ENCODE measurements at regions not wholly inside any gene's neighbourhood (a gene's known extent, or its start where the extent isn't known, plus 50 kb on each side); places are given as distances from the start of the nearest gene placed in this dataset.

DNA sequence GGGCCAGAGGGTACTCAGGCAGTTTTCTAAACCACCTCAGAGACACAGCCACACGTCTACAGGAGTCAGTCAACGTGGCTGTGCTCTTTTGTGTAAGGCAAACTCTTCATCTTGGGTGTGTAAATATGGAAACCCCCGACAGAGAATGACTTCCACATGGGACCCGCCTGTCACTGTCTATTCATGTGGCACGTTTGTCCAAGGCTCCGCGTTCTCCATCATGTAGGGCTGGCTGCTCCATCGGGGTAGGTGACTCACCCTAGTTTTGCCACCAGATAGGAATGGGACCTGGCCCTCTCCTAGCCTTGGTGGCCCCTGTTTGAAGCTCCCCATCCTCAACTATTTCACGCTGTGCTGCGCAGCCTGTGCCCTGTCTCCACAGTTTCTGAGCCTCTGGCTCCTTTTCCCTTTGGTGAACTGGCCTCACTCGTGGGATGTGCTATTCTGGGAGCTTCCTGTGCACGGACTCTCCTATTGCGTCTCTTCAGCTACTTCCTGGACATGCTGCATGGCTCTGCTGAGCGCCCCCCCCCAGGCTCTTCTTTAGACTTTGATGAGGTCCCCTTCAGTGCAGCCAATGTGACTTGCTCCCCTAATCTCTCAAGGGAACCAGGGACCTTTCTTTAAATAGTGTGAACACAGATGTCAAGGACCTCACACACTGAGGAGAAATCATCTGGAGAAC is 143.2 kb upstream of the PDE10A start:
- no peak overlapping the region for H3K27ac ChIP-seq (ENCODE audit: low read depth)
- H3K4me1 ChIP-seq (ENCODE audit: insufficient read depth), result no peaks in the 10 kb centered on the region; the same call in 1 of the 2 replicates
- no peaks in the 10 kb centered on the region for H4K20me1 ChIP-seq (replicated peaks; ENCODE audit: insufficient read depth)
- H2AFZ ChIP-seq, result no peak overlapping the region
- ATAC-seq (no peak), DNase-seq (ENCODE audit: low spot score) (no peak)
- H3K4me3 ChIP-seq, result no peak overlapping the region
- H3K36me3 ChIP-seq (ENCODE audit: insufficient read depth), result no peaks in the 10 kb centered on the region
- H3K79me2 ChIP-seq (replicated peaks; ENCODE audit: insufficient read depth), result no peaks in the 10 kb centered on the region
- H3F3A ChIP-seq (replicated peaks; ENCODE audit: low read depth), result no peaks in the 10 kb centered on the region
- Mint-ChIP-seq H3K36me3 (ENCODE audit: low read depth) (peaks cover 5% of the 10 kb centered on the region; the same call in 1 of the 3 replicates), H3K9me3 (peaks cover 9% of the 10 kb centered on the region; the same call in 2 of the 3 replicates), H3K4me1 (peaks cover 3% of the 10 kb centered on the region), H3K27me3 (ENCODE audit: insufficient read depth, low read depth, poor library complexity) (peaks cover 30% of the 10 kb centered on the region), H3K4me3 (peak overlapping the region; percentile 37; the same call in 1 of the 3 replicates), H3K27ac (no peak overlapping the region)
- H3K9me2 ChIP-seq (ENCODE audit: insufficient read depth), result no peaks in the 10 kb centered on the region
- no peak for TF ChIP-seq CREB1 (CRISPR knock-in tag; IDR thresholded peaks at IDR 0.05; ENCODE audit: low read depth)
- TF ChIP-seq STAT1 (IDR thresholded peaks at IDR 0.05; ENCODE audit: unreplicated experiment), result no peak
- no peak for TF ChIP-seq EZH2phosphoT487 (IDR thresholded peaks at IDR 0.05; ENCODE audit: unreplicated experiment)
- TF ChIP-seq REST (IDR thresholded peaks at IDR 0.05; ENCODE audit: unreplicated experiment), result no peak
- TF ChIP-seq, protein P1, sequence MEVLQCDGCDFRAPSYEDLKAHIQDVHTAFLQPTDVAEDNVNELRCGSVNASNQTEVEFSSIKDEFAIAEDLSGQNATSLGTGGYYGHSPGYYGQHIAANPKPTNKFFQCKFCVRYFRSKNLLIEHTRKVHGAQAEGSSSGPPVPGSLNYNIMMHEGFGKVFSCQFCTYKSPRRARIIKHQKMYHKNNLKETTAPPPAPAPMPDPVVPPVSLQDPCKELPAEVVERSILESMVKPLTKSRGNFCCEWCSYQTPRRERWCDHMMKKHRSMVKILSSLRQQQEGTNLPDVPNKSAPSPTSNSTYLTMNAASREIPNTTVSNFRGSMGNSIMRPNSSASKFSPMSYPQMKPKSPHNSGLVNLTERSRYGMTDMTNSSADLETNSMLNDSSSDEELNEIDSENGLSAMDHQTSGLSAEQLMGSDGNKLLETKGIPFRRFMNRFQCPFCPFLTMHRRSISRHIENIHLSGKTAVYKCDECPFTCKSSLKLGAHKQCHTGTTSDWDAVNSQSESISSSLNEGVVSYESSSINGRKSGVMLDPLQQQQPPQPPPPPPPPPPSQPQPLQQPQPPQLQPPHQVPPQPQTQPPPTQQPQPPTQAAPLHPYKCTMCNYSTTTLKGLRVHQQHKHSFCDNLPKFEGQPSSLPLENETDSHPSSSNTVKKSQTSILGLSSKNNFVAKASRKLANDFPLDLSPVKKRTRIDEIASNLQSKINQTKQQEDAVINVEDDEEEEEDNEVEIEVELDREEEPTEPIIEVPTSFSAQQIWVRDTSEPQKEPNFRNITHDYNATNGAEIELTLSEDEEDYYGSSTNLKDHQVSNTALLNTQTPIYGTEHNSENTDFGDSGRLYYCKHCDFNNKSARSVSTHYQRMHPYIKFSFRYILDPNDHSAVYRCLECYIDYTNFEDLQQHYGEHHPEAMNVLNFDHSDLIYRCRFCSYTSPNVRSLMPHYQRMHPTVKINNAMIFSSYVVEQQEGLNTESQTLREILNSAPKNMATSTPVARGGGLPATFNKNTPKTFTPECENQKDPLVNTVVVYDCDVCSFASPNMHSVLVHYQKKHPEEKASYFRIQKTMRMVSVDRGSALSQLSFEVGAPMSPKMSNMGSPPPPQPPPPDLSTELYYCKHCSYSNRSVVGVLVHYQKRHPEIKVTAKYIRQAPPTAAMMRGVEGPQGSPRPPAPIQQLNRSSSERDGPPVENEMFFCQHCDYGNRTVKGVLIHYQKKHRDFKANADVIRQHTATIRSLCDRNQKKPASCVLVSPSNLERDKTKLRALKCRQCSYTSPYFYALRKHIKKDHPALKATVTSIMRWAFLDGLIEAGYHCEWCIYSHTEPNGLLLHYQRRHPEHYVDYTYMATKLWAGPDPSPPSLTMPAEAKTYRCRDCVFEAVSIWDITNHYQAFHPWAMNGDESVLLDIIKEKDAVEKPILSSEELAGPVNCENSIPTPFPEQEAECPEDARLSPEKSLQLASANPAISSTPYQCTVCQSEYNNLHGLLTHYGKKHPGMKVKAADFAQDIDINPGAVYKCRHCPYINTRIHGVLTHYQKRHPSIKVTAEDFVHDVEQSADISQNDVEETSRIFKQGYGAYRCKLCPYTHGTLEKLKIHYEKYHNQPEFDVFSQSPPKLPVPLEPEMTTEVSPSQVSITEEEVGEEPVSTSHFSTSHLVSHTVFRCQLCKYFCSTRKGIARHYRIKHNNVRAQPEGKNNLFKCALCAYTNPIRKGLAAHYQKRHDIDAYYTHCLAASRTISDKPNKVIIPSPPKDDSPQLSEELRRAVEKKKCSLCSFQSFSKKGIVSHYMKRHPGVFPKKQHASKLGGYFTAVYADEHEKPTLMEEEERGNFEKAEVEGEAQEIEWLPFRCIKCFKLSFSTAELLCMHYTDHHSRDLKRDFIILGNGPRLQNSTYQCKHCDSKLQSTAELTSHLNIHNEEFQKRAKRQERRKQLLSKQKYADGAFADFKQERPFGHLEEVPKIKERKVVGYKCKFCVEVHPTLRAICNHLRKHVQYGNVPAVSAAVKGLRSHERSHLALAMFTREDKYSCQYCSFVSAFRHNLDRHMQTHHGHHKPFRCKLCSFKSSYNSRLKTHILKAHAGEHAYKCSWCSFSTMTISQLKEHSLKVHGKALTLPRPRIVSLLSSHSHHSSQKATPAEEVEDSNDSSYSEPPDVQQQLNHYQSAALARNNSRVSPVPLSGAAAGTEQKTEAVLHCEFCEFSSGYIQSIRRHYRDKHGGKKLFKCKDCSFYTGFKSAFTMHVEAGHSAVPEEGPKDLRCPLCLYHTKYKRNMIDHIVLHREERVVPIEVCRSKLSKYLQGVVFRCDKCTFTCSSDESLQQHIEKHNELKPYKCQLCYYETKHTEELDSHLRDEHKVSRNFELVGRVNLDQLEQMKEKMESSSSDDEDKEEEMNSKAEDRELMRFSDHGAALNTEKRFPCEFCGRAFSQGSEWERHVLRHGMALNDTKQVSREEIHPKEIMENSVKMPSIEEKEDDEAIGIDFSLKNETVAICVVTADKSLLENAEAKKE (CRISPR knock-in tag; IDR thresholded peaks at IDR 0.05), result no peak
- no peak for TF ChIP-seq POLR2AphosphoS5 (IDR thresholded peaks at IDR 0.05; ENCODE audit: low read depth)
- no peak overlapping the region for H3K4me2 ChIP-seq
- peaks cover 45% of the 10 kb centered on the region for H3K27me3 ChIP-seq (ENCODE audit: insufficient read depth)

Data from GM23338 (cell line).